ENCODE measurements at regions not wholly inside any gene's neighbourhood (a gene's known extent, or its start where the extent isn't known, plus 50 kb on each side); places are given as distances from the start of the nearest gene placed in this dataset.

DNA sequence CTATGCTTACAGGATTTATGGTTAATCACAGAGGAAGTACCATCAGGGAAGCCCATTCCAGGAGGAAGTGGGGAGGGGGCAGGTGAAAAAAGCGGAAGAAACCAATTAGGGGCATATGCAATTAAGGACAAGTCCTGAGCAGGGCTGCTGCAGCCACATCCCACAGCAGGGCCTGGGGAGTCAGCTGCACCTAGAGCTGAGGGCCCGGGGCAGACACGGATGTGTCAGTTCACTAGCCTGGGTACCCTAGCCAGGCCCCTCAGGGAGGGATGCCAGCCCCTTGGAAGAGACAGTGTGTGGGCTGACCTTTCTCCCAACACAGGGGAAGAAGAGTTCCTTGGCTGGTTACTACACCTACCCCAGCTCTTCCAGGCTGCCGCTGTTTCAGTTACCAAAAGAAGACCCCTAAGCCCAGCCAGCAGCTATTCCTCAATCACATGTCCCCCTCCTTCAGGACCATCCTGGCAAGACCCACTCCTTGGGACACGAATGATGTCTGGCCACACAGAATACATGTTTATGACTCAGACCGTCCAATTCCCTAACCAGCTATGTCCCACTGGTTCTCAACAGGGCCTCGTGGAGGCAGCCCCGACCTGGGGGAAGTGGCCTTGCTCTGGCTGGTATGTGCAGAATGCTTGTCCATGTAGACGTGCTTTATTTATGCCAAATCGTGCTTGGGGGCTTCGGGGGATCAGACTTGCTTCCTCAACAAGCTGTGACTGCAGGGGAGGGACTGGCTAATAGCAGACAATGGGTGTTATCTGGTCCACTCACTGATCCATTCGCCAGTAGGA, 133.7 kb upstream of the RTL1 start:
- Histone ChIP-seq H3K4me1 (ENCODE audit: insufficient read depth, low read length, poor library complexity, severe bottlenecking) (no peaks in the 10 kb centered on the region), H3K9me3 (ENCODE audit: low read depth, low read length, poor library complexity, severe bottlenecking) (no peaks in the 10 kb centered on the region), H3K27me3 (replicated peaks; ENCODE audit: insufficient read depth, low read depth, low read length, poor library complexity) (no peaks in the 10 kb centered on the region), H3K36me3 (ENCODE audit: insufficient read depth, low read length, poor library complexity, severe bottlenecking) (no peaks in the 10 kb centered on the region), H3K27ac (ENCODE audit: low read depth, low read length, poor library complexity, severe bottlenecking) (no peak overlapping the region), H3K4me3 (ENCODE audit: low read depth, low read length, poor library complexity, severe bottlenecking) (no peak overlapping the region)
- DNase-seq (ENCODE audit: low spot score): no peak
- no peak for TF ChIP-seq EZH2 (IDR thresholded peaks at IDR 0.05; ENCODE audit: borderline replicate concordance, low read depth, low read length, poor library complexity, severe bottlenecking)
- TF ChIP-seq, protein P1, sequence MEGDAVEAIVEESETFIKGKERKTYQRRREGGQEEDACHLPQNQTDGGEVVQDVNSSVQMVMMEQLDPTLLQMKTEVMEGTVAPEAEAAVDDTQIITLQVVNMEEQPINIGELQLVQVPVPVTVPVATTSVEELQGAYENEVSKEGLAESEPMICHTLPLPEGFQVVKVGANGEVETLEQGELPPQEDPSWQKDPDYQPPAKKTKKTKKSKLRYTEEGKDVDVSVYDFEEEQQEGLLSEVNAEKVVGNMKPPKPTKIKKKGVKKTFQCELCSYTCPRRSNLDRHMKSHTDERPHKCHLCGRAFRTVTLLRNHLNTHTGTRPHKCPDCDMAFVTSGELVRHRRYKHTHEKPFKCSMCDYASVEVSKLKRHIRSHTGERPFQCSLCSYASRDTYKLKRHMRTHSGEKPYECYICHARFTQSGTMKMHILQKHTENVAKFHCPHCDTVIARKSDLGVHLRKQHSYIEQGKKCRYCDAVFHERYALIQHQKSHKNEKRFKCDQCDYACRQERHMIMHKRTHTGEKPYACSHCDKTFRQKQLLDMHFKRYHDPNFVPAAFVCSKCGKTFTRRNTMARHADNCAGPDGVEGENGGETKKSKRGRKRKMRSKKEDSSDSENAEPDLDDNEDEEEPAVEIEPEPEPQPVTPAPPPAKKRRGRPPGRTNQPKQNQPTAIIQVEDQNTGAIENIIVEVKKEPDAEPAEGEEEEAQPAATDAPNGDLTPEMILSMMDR (conservative IDR thresholded peaks at IDR 0.05; ENCODE audit: low read depth, low read length): no peak
- POLR2A ChIA-PET (ENCODE audit: low non-redundant PET): no interaction called here
- CTCF ChIA-PET: interaction anchor here (0.6 kb wide), 1 partner anchor 306 kb away, joined by 3 read pairs; no protein-coding TSS in a partner anchor
- intact Hi-C loops (cut with micrococcal nuclease; ENCODE audit: unreplicated experiment): no loop called here
- no TSS peak for BruUV-seq (replicated peaks)

DNA sequence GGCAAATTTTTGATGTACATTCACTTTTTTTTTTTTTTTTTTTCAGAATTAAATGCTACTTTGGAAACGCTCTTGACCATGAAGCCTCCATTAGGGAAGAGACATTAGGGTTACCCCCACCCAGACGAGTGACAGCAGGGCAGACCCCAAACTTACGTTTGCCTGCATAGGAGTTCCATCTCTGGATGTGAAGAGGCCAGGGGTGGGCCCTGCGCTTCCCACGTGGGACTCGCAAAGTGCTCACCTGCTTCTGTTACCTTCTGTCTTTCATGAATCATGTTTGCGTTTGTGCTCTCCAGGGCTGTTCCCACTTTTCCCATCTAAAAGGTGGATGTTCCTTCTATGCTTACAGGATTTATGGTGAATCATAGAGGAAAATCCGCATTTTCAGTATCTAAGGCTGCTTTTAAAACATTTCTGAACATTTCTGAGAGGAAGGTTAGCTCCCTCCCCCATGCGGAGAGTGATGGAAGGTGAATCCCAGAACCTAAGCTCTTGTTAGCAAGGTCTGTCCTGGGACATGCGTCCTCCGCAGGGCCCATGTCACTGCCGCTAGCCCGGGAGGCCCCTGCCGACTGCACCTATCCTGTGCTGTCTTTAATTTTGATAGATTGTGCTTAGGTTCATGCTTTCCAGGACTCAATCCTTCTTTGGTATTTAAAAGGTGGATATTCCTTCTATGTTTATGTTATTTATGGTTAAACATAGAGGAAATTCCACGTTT, 135.7 kb upstream of the RTL1 start:
- BruUV-seq (replicated peaks): no TSS peak
- intact Hi-C loops (cut with micrococcal nuclease; ENCODE audit: unreplicated experiment): no loop called here
- no peak for DNase-seq (ENCODE audit: low spot score)
- POLR2A ChIA-PET (ENCODE audit: low non-redundant PET): no interaction called here
- H3K27ac ChIP-seq (ENCODE audit: low read depth, low read length, poor library complexity, severe bottlenecking): no peak overlapping the region
- H3K4me1 ChIP-seq (ENCODE audit: insufficient read depth, low read length, poor library complexity, severe bottlenecking): no peaks in the 10 kb centered on the region
- H3K27me3 ChIP-seq (replicated peaks; ENCODE audit: insufficient read depth, low read depth, low read length, poor library complexity): no peaks in the 10 kb centered on the region
- no peak overlapping the region for H3K4me3 ChIP-seq (ENCODE audit: low read depth, low read length, poor library complexity, severe bottlenecking)
- TF ChIP-seq, protein P1 (conservative IDR thresholded peaks at IDR 0.05; ENCODE audit: low read depth, low read length): no peak
- TF ChIP-seq EZH2 (IDR thresholded peaks at IDR 0.05; ENCODE audit: borderline replicate concordance, low read depth, low read length, poor library complexity, severe bottlenecking): no peak
- CTCF ChIA-PET: no interaction called here
- no peaks in the 10 kb centered on the region for H3K36me3 ChIP-seq (ENCODE audit: insufficient read depth, low read length, poor library complexity, severe bottlenecking)
- H3K9me3 ChIP-seq (ENCODE audit: low read depth, low read length, poor library complexity, severe bottlenecking): no peaks in the 10 kb centered on the region

DNA sequence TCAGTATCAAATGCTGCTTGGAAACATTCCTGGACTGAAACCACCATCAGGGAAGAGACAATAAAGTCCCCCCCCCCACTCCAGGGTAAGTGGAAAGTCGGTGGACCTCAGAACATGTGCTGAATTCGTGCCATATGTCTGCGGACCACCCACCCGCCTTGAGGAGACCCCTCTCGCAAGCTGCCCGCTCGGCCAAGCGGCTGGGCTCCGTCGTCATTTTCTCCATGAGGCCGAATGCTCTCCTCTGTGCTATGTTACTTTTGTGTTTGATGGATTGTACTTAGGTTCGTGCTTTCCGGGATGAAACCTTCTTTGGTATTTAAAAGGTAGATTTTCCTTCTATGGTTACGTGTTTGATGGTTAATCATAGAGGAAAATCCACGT, 136.2 kb upstream of the RTL1 start:
- no peaks in the 10 kb centered on the region for H3K36me3 ChIP-seq (ENCODE audit: insufficient read depth, low read length, poor library complexity, severe bottlenecking)
- no peak for DNase-seq (ENCODE audit: low spot score)
- TF ChIP-seq, protein P1 (conservative IDR thresholded peaks at IDR 0.05; ENCODE audit: low read depth, low read length): no peak
- no peak for TF ChIP-seq EZH2 (IDR thresholded peaks at IDR 0.05; ENCODE audit: borderline replicate concordance, low read depth, low read length, poor library complexity, severe bottlenecking)
- no peaks in the 10 kb centered on the region for H3K9me3 ChIP-seq (ENCODE audit: low read depth, low read length, poor library complexity, severe bottlenecking)
- H3K4me1 ChIP-seq (ENCODE audit: insufficient read depth, low read length, poor library complexity, severe bottlenecking): no peaks in the 10 kb centered on the region
- ChIA-PET POLR2A (ENCODE audit: low non-redundant PET) (no interaction called here), CTCF (no interaction called here)
- intact Hi-C loops (cut with micrococcal nuclease; ENCODE audit: unreplicated experiment): no loop called here
- H3K4me3 ChIP-seq (ENCODE audit: low read depth, low read length, poor library complexity, severe bottlenecking): no peak overlapping the region
- H3K27ac ChIP-seq (ENCODE audit: low read depth, low read length, poor library complexity, severe bottlenecking): no peak overlapping the region
- no TSS peak for BruUV-seq (replicated peaks)
- H3K27me3 ChIP-seq (replicated peaks; ENCODE audit: insufficient read depth, low read depth, low read length, poor library complexity): no peaks in the 10 kb centered on the region

All from A673 (cell line).